HG03103 (cell line): ENCODE measurements at regions not wholly inside any gene's neighbourhood (a gene's known extent, or its start where the extent isn't known, plus 50 kb on each side); places are given as distances from the start of the nearest gene placed in this dataset.

ENCODE experiments used
- ATAC-seq: cut with Tn5 transposase; IDR thresholded peaks from one replicate; pipeline ENCODE4 v1.9.1; 2021; ENCODE audit warnings: low read depth; ENCODE audit not compliant: unreplicated experiment

DNA sequence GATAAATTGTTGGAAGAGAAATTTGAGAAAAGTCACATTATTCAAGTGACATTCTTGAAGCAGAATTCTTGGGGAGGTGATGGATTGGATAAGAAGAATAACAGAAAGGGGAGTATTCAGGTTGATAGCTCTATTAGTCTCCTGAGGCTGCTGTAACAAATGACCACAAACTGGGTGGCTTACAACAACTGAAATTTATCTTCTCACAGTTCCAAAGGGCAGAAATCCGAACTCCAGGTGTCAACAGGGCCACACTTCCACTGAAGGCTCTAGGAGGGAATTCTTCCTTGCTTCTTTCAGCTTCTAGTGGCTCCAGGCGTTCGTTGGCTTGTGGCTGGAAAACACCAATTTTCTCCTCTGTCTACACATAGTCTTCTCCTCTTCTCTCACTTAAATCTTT, 99.8 kb downstream of the TES start:
- no peak for ATAC-seq

DNA sequence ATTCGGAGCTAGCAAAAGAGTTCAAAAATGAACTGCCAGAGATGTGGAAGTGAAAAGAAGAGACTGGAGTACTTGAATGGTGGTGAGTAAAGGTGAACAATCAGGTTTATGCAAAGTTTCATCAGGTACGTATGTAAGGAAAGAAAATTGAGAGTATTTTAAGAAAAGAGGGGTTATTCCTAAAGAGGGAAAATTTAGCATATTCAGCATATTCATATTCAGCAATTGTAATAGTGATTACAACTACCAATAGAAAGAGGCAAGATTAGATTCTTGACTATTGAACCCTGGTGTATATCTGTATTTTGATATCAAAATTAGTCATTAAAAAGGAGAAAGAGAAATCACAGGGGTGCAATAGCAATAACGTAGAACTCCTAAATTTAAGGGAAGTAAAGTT, 100.9 kb downstream of the TES start:
- no peak for ATAC-seq

DNA sequence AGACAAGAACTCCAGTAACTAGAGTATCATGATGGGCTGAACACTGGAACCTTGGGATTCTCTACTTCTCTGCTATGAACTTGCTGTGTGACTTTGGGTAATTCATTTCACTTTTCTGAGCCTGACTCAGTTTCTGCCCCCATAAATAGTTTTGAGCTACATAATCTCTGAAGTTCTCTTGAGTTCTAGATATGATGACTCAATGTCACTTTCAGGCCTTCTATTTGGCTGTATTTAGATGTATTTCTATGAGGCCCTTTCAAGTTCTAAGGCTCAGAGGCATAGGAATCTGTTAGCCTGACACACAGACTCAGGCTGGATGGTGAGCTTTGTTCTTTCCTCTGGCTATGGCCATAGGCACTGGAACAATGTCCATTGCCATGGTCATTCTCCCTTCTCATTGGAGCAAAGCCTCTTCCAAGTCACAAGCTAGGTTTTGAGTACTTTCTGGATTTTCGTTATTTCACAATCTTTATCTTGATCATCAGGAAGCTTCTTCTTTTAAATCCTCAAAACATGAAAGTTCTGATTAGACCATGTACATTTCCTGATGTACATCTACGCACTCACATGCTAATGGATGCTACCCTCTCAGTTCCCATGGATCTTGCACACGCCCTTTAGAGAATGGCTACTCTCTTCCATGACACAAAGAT, 101.6 kb downstream of the TES start:
- ATAC-seq = no peak

DNA sequence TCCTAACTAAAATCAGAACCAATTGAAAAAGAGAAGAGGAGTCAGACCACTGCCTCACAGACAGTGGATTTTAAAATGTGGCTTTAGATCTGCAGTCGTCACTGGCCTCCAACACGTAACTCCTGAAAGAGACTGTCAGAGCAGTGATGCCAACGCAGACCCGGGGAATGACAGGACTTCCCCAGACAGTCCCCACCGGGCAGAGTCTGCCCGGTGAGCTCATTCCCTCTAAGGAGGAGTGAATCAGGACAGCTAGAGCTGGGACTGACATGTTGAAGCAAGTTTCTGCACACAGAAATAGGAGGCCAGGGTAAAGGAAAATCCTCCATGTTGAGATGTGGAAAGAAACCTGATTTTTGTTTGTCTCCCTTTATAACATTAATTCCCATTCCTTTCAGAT, 105.0 kb downstream of the TES start:
- no peak for ATAC-seq

DNA sequence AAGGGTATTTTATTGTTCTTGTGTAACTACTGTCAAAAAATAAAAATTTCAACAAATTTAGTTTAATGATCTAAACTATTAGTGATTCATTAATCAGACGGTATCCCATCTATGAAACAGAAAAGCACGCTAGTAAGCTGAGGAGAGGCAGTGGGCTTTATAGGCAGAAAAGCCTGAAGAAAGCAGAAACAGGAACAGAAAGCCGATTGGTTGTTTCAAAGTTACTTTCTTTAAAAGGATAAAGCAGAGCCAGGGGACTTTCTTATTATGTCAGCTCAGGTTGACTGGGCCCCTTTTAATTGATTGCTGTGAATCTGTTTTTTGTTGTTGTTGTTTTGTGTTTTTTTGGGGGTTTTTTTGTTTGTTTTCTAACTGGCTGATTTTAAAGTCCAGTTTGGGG, 105.5 kb downstream of the TES start:
- ATAC-seq = no peak

DNA sequence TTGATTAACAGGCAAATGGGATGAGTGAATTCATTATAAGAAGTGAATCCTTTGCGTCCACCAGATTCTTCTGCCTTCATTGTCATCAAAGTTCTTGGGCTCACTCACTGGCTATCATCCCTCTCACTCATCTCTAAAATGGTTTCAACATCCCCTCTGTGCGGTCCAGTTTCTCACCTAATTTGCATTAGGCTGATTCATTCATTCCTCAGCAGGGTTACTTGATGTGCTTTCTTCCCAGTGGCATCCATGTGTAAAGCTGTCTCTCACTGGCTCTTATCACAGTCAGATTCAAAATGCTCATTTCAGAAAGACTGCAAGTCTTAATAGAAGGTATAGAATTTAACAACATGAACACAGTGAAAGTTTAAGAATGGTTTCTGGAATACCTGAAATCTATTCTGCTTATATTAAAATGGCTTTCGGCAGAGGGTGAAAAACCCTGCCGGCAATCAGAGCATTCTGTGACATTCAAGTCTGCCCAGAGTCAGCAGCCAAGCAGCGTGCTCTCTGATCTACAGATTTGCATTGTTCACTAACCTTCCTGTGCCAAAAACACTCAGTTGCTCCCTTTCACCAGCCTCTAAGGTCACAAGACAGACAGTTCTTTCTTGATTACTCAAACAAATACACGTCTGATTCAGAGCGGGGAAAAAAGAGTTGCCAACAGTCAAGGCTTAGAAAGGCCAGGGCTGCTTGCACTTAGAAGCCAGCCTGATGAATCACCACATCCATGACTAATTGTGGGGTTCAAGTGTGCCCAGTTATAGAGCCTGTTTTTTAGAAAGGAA, 106.7 kb downstream of the TES start:
- ATAC-seq = peak; percentile 84

DNA sequence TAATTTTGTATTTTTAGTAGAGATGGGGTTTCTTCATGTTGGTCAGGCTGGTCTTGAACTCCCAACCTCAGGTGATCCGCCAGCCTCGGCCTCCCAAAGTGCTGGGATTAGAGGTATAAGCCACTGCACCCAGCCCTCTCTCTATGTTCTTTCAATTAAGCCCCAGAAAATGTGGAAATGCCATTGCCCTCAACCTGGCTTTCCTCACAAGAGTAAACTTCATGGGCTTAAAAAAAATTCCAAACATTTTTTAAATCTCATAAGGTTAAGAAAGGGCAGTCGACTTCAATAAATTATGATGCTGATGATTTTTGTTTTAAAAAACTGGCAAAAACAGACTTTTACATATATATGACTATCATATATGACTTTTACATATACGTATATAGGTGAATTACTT, 107.6 kb downstream of the TES start:
- no peak for ATAC-seq

DNA sequence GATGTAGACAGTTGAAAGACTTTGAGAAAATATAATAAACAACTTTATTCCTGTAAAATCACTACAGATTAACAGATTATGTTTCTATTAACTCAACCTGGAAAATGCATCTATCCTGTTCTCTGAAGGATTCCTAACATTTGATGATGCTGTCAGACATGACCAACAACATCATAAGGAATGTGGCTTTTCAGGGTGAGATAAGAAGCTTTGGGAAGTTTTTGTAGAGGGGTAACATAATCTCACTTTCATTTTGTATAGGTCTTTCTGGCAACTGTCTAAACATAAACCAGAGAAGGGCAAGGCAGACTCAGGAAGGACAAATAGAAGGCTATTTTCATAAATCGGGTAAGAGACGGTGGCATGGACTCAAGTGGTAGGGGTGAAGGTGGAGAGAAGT, 112.2 kb downstream of the TES start:
- no peak for ATAC-seq

DNA sequence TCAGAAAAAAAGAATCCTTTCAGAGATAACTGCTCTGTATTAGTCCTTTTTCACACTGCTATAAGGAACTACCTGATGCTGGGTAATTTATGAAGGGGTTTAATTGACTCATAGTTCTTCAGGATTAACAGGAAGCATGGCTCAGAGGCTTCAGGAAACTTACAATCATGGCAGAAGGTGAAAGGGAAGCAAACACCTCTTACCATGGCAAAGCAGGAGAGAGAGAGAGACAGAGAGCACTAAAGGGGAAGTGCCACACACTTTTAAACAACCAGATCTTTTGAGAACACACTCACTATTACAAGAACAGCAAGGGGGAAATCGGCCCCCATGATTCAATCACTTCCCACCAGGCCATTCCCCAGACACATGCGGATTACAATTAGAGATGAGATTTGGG, 114.2 kb downstream of the TES start:
- no peak for ATAC-seq

DNA sequence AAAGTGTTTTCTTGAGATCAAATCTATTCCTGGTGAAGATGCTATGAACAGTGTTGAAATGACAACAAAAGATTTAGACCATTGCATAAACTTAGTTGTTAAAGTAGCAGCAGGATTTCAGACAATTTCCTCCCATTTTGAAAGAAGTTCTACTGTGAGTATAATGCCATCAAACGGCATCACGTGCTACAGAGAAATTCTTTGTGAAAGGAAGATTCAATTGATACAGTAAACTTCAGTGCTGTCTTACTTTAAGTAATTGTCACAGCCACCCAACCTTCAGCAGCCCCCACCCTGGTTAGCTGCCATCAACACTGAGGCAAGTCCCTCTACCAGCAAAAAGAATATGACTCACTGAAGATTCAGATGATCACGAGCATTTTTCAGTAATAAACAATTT, 115.2 kb downstream of the TES start:
- ATAC-seq = no peak

DNA sequence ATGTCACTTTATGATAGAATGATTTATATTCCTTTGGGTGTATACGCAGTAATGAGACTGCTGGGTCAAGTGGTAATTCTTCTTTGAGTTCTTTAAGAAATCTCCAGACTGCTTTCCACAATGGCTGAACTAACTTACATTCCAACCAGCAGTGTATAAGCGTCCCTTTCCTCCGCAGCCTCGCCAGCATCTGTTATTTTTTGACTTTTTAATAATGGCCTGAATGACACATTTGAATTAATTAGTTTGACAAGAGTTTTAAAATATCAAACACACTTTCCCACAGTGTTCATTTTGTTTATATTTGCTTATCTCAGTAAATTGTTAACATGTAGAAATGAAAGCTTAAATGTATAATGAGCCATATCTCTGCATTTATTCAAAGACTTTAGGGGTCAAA, 116.8 kb downstream of the TES start:
- ATAC-seq = no peak

DNA sequence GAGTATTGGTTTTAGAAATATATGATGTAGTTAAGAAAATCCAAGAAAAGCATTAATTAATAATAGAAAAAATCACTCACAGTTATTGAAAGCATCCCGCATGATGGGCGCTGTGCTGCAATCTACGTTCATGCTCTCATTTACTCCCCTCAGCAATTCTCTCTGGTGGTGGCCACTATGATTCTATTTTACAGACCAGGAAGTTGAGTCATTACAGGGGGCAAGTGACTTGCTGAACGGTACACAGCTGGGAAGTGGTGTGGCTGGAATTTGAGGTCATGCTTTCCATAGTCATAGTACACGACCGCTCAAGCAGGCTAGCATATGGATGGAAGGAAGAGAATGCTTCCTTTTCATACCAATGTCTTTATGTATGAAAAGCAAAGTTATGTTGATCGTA, 117.4 kb downstream of the TES start:
- no peak for ATAC-seq

DNA sequence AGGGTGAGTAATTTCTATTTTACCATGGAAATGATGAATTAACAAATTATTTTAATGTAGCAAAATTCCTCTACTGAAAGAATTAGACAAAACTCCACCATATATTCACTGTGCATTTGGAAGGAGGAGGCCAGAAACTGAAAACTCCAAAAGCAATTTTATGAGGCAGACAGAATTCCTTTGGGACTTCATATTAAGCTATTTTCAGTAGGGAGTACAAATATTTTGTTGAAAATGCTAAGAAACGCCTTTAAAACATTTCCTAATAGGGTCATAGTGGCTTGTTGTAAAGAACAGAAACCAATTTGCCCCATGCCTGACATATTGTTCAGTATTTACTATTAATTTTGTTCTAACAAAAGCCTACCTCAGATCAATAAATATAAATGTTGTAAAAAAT, 117.8 kb downstream of the TES start:
- no peak for ATAC-seq

DNA sequence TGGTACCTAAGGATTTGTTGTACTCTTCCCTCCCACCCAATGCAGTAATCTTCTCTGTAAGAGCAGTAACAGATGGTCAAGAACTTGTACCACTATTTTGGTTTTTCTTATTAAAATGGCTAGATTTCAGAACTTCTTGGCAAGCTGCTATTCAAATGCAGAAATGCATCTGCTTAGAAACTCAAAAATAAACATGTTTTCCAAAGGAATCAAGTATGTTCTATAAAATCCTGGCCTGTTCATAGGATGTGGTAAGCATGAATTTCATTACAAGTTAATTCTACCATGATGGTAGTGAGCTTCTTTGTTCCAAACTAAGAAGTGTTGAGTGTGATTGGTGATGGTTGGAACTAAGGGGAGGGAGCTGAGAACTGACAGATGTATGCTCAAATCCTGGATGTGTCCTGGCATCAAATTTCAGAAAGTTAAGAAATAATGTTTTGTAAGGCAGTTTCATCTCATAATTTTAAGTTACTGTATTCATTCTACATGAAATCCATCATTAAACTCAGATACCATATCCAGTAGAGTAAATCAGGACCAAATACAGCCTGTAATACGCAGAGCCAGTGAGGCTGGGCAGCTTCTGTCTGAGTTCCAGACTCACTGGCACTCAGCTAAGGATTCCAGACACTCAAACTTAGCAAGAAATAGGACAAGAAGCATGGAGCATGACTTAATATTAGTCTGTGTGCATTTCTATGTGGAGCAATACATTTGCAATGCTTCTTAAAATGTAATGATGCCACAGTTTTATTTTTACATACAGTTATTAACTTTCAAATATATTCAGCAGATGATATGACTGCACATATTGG, 119.6 kb downstream of the TES start:
- ATAC-seq = no peak

DNA sequence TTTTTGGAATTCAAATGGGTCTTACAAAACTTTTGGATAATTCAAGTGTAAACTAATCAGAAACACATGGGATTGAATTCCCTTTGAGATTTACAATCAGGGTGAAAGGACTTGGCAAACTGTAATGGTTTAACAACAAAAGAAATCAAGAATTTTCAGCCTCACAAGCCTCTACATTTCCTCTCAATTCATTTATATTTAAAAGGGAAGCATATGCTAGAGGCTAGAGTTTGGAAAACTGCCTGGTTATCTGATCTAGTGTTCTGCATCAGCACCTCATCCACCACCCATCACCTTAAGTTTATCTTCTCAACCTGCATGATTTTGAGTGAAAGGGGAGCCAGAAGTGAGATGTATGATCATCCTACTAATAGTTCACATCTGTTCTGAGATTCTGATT, 120.7 kb downstream of the TES start:
- ATAC-seq = no peak

DNA sequence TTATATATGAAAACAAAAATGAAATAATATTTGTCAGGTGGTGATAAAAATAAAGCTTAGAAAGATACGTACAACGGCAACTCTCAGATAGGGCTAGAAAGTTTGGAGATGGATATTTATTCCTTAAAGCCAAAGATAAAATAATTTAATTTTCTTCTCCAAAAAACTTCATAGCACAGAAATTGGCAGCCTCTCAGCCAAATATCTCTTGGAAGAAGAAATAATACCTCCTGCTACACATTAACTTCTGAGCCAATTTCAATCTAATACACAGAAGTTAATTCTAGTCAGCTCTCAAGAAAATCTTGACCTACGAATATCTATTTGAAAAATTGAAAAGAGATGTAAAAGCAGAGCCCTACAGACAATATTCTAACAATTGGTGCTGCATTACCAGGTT, 122.4 kb downstream of the TES start:
- ATAC-seq = no peak

DNA sequence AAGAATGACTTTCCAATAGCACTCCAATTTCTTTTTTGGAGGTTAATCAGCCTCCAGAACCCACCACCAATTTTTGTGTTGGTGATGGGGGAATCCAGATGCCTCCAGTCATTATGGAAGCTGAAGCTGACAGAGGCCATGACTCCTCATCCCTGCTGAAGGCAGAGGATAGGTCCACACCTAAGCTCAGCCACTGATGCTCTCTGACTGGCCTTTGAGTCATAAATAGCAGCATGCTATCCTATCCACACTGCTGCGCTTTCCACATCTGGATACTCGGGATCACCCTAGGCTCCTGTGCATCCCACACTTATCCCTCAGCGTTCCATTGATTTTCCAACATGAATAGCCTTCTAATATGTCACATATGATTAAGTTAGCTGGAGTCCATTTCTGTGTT, 124.2 kb downstream of the TES start:
- ATAC-seq = no peak

DNA sequence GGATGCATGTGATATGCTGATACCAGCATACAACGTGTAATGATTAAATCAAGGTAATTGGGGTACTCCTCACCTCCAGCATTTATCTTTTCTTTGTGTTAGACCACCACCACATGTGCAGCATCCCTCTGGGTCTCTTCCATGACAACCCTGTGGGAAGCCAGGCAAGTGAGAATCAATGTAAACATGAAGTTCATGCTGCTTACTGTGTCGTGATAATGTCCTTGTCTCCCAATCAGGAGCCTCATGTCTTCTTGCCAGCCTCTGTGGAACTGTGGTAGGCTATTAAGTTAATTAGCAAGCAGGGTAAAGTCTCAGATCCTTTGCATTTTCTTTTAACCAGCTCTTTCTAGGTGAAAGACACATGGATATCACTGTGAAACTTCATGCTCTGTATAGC, 126.7 kb downstream of the TES start:
- ATAC-seq = no peak

DNA sequence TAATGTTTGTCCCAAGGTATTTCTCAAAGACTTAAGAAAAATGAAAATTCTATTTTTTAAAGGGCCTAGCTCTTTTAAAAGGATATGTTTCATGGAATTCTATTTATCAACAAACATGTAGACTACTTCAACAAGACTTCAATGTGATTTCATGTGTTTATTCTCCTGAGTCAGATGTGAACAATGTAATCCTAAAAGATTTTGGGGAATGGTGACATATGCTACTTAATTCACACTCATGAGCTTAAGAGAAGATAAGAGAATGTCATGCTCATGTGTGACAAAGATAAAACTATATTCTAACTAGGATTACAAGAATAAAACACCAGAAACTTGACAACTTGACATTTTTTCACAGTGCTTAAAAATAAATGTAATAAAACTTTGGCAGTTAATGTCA, 127.5 kb downstream of the TES start:
- no peak for ATAC-seq

DNA sequence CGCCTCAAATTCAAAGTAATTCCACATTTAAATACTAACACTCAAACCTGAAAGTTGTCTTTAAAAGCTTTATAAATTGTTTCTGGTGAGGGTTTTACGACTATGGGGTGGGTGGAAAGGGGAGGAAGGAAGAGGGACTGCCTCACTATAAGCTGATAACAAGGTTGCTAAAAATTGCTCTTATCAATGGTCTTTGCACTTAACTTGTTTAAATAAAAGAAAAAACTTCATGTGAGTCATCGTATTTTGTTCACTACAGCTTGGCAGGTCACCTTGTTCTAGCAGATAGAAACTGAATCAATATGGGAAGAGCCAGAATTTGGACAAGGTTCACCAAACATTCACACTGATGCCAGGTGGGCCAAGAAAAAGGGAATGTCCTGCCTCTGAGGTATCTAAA, 129.2 kb downstream of the TES start:
- no peak for ATAC-seq

DNA sequence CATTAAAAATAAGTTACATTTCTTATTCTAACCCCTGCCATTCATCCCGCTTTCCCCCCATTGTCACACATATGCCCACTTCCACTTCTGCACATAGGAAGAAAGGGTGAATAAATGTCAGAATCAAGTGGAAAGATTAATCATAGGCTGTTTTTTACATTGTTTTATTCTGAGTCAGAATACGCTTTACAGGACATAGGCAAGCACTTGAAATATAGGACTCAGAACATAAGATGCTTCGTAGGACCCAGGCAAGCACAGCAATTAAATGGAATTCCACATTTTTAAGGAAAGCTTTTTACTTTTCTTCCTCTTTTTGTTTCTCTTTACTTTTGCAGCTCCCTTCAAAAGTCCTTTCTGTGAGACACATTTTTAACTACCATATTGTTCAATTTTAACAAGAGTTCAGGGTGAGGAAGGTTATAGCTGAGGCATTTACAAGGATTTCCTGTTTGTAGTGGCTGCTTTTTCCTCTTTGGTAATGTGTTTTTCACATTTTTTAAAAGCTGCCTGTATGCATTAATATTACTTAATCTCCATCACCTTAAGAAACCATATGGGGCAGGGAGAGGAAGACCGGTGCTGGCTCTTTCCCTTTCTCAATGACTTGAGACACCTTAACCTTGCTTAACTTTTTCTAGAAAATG, 130.0 kb downstream of the TES start:
- no peak for ATAC-seq
